GM18867 (cell line): ENCODE measurements at regions not wholly inside any gene's neighbourhood (a gene's known extent, or its start where the extent isn't known, plus 50 kb on each side); places are given as distances from the start of the nearest gene placed in this dataset.
"Not testable (repeated sequence)": the region's sequence is repeated elsewhere in the genome, so short reads cannot be mapped to it uniquely, and the experiment has no call there.

Source experiments
- ATAC-seq: cut with Tn5 transposase; IDR thresholded peaks from one replicate; pipeline ENCODE4 v1.9.1; 2021; ENCODE audit warnings: mild to moderate bottlenecking, moderate library complexity; ENCODE audit not compliant: unreplicated experiment

GRCh38 chr3:150248116-150248887 lies 159.8 kb upstream of the TSC22D2 start:
- ATAC-seq: peak; percentile 64

DNA sequence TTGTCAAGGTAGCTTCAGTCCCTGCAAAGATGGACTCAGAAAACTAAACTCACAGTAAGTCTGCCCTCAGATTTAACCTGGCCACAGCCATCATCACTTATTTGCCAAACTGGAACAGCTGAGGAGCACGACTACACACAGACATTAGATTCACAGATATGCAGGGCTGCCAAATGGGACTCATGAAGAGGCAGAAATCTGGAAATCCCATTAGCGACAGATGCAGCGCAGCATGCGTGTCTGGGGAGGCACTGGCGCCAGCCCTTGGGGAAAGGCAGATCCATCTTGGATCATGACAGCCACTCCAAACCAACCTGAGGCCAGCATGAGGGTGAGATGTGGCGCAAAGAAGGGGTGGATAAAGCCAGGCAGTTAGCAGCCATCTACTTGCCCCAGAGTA lies 160.7 kb upstream of the TSC22D2 start:
- no peak for ATAC-seq

DNA sequence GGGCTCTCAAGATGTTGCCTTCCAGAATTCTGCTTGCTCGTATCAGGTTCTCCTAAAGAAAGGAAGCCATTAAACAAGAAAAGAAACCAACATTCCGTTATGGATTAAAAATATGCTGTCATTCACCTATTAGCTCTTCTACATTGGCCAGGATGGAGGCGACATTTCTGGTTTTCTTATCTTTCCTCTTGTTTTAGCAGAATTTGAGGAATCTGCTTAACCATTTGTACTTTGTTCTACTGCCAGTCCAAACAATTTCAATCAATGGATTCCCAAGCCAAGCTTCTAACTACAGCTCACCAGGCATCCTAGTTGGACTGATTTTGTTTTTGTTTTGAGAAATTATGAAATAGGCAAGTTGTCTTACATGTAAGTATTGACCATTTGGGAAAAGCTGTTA lies 164.6 kb upstream of the TSC22D2 start:
- ATAC-seq: no peak

GRCh38 chr3:150242220-150242936 lies 165.7 kb upstream of the TSC22D2 start:
- ATAC-seq: no peak

- no peak for ATAC-seq
Measured at GRCh38 chr3:150240891-150241290, 167.2 kb upstream of the TSC22D2 start.

DNA sequence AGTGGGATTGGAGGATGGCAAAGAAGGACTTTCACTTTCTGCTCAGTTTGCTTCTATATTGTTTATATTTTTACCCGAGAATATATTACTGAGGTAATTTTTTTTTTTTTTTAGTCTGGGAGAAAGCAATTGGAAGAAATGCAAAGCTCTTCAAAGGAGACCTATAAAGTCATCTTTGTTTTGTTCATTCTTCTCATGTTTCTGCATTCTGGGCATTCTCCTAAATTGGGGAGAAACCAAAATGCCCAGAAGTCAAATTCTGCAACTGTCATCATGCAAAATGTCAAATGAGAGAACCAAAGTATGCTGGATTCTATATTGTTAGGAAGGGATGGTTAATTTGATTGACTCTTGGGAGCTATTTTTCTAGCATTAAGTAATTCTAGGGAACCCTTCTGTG lies 168.3 kb upstream of the TSC22D2 start:
- no peak for ATAC-seq

DNA sequence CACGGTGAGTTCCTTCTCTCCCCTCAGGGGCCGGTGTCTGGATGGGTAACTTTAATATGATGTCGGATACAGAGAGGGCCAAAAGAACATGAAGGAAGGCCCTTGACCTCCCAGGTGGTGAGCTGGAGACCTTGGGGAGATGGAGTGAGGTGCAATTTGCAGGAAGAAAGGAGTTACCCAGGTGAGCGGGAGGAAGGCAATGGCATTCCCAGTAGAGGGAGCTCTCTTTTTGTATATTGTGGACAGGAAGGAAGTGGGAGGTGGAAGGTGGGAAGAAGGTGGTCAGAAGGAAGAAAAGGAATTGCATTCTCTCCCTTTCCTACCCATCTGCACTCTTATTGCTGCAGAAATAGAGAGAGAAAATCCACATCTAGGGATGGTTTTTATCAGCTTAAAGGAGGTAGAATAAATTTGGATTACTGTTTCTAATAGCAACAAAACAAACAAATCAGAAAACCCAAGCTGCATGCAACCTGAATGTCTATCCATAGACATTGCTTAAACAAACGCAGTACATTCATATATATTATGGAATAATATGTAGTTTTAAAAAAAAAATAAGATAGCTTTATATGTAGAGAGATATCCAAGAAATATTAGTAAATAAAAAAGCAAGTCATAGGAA lies 169.0 kb upstream of the TSC22D2 start:
- no peak for ATAC-seq

GRCh38 chr3:150238048-150238802 lies 169.9 kb upstream of the TSC22D2 start:
- ATAC-seq: no peak

DNA sequence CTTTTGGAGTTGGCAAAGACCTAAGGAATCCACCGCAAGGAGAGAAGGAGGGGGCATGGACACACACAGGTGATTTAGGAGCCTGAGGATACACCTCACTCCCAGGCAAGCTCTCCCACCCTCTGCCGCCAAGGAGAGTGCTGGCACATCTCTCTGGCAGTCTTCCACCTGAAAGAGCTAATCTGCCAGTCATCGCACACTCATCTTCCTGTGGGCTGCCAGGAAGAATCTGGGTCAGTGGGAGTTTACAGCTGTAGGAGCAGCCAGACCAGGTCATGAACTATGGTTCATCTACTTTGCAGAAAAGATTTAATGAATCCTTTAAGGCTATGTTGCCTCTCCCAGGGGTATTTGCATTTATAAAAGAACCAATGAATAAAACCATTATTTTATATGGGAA lies 170.6 kb upstream of the TSC22D2 start:
- no peak for ATAC-seq

- no peak for ATAC-seq
Measured at GRCh38 chr3:150236316-150237082, 171.6 kb upstream of the TSC22D2 start.

DNA sequence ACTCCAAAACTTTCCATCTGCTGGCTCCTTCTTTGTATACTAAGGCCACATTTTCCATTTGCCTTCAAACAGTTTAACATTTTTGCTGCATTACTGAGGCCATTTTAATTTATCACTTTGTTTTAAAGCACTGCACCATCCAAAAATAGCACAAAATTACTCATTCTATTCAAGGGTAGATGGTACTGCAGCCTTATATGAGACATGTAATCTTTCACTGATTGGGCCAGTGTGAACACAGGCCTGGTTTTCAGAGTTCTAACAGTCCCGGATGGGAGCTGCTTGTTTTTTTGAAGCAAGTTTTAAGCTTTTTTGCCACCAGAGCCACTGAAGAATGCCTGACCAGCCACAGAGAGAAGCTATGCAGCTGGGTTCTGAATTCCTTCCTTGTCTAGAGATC lies 172.3 kb upstream of the TSC22D2 start:
- no peak for ATAC-seq

DNA sequence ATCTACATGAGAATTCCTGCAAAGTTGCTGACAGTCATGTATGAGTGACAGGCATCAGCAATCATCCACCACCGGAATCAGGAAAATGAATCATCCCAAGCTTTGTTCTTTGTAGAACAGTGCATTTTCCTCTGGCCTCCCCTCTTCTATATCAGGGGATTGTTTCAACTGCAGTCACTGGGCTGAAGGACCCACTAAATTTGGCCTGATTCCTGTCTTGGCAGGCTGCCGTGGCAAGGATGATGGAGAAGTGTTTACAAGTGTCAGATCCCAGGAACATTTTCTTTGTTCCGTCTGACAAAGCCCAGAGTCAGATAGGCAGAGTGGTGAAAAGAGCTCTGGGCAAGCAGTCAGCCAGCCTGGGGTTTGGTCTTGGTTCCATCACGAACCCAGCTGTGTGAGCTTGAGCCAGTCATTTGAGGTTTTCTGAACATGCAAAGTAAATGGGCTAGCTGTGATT lies 175.1 kb upstream of the TSC22D2 start:
- ATAC-seq: no peak

GRCh38 chr3:150230037-150230436 lies 178.1 kb upstream of the TSC22D2 start:
- no peak for ATAC-seq

DNA sequence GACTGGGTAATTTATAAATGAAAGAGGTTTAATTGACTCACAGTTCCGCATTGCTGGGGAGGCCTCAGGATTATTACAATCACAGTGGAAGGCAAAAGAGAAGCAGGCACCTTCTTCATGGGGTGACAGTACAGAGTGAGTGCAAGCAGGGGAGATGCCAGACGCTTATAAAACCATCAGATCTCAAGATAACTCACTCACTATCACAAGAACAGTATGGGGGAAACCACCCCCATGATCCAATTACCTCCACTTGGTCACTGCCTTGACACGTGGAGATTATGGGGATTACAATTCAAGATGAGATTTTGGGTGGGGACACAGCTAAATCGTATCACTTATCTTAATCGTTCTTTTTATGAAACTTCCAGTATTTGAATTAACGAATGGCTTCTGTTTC lies 179.5 kb upstream of the TSC22D2 start:
- not testable (repeated sequence) for ATAC-seq

- ATAC-seq: peak; percentile 46
Measured at GRCh38 chr3:150227839-150228238, 180.3 kb upstream of the TSC22D2 start.

- no peak for ATAC-seq
Measured at GRCh38 chr3:150225986-150226385, 182.1 kb upstream of the TSC22D2 start.

GRCh38 chr3:150223558-150223957 lies 184.5 kb upstream of the TSC22D2 start:
- ATAC-seq: no peak

GRCh38 chr3:150222691-150223489 lies 185.2 kb upstream of the TSC22D2 start:
- no peak for ATAC-seq

DNA sequence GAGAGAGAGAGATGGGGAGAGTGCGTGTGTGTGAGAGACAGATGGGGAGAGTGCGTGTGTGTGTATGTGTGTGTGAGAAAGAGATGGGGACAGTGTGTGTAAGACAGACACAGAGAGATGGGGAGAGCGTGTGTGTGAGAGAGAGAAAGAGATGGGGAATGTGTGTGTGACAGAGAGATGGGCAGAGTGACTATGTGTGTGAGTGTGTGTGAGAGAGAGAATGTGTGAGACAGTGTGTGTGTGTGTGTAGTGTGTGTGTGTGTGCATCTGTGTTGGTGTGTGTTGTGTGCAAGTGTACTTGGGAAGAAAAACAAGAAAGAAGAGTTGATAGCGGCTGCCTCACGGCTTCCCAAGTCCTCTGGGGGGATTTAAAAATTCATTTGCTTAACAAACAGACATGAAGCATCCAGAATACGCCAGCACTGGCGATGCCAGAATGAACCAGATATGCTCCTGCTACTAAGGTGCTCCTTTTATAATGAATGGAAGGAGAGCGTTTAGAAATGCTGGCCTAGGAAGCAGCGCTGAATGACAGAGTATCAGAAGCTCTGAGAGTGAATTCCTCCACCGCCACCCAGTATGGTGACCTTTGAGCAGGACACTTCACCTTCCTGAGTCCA lies 186.1 kb upstream of the TSC22D2 start:
- no peak for ATAC-seq
